ENCODE measurements at regions not wholly inside any gene's neighbourhood (a gene's known extent, or its start where the extent isn't known, plus 50 kb on each side); places are given as distances from the start of the nearest gene placed in this dataset.
"Not testable (repeated sequence)": the region's sequence is repeated elsewhere in the genome, so short reads cannot be mapped to it uniquely, and the experiment has no call there.

GRCh38 chr9:42461863-42462262, 278.4 kb downstream of the SPATA31A6 start:
- not testable (repeated sequence) for TF ChIP-seq POLR2A (IDR thresholded peaks at IDR 0.05; ENCODE audit: extremely low read depth, insufficient read length); CTCF (IDR thresholded peaks at IDR 0.05; ENCODE audit: low read depth, low read length)
- TF ChIP-seq, protein P1, sequence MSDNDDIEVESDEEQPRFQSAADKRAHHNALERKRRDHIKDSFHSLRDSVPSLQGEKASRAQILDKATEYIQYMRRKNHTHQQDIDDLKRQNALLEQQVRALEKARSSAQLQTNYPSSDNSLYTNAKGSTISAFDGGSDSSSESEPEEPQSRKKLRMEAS (IDR thresholded peaks at IDR 0.05; ENCODE audit: low read depth, low read length) = not testable (repeated sequence)
